ENCODE measurements at regions not wholly inside any gene's neighbourhood (a gene's known extent, or its start where the extent isn't known, plus 50 kb on each side); places are given as distances from the start of the nearest gene placed in this dataset.

DNA sequence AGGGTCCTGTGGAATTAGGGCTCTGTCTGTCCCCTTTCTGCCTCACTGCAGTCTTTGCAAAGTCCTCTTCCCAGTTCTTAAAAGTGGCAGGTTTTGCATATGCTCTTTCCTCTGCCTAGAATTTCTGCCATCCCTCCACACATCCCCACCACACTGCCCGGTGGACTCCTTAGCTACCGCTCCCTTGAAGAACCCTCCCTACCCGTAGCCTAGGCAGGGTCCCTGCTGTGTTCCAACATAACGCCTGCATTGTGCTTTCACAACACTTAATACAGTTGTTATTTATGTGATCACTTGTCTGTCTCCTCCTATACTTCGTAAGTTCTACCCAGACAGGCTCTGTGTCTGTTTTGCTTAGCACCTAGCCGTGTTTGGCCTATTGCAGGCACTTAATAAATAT is 142.5 kb upstream of the DMRT1 start:
- no peaks in the 10 kb centered on the region for H3K36me3 ChIP-seq
- TF ChIP-seq, protein P1, sequence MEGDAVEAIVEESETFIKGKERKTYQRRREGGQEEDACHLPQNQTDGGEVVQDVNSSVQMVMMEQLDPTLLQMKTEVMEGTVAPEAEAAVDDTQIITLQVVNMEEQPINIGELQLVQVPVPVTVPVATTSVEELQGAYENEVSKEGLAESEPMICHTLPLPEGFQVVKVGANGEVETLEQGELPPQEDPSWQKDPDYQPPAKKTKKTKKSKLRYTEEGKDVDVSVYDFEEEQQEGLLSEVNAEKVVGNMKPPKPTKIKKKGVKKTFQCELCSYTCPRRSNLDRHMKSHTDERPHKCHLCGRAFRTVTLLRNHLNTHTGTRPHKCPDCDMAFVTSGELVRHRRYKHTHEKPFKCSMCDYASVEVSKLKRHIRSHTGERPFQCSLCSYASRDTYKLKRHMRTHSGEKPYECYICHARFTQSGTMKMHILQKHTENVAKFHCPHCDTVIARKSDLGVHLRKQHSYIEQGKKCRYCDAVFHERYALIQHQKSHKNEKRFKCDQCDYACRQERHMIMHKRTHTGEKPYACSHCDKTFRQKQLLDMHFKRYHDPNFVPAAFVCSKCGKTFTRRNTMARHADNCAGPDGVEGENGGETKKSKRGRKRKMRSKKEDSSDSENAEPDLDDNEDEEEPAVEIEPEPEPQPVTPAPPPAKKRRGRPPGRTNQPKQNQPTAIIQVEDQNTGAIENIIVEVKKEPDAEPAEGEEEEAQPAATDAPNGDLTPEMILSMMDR (IDR thresholded peaks at IDR 0.05): no peak
- no peak for TF ChIP-seq POLR2A (IDR thresholded peaks at IDR 0.05)
- TF ChIP-seq POLR2AphosphoS5 (IDR thresholded peaks at IDR 0.05; ENCODE audit: insufficient read depth in 1 of 2, low read depth in 1 of 2): no peak
- no peak for DNase-seq (ENCODE audit: extremely low spot score in 2 of 2)
- no peaks in the 10 kb centered on the region for H3K9me3 ChIP-seq
- no peaks in the 10 kb centered on the region for H3K27me3 ChIP-seq
- H3K4me1 ChIP-seq: peaks cover 77% of the 10 kb centered on the region
- intact Hi-C loops (cut with DNase I): loop anchor here (10.0 kb wide), 1 partner anchor 74 kb away; no protein-coding TSS in a partner anchor
- H3K27ac ChIP-seq: peak overlapping the region; percentile 60
- H3K4me3 ChIP-seq: no peak overlapping the region

DNA sequence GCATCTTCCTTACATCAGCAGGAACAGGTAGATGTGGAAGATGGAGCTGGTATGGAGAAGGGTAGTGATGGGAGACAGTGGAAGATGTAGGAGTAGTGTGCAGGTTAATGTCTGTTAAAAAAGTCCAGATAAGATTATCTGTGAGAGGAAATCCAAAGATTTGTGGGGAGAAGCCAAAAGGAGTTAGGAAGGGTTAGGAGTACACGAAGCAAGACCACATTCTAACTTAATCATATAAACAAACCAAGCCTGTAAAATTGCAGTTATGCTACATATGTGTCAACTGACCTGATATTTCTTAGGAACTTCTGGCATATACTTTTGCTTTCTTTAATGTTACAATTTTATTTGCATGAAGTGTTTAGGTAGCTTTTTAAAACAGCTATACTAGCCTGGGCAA is 142.1 kb upstream of the DMRT1 start:
- H3K27me3 ChIP-seq: no peaks in the 10 kb centered on the region
- H3K9me3 ChIP-seq: no peaks in the 10 kb centered on the region
- H3K36me3 ChIP-seq: no peaks in the 10 kb centered on the region
- no peak overlapping the region for H3K4me3 ChIP-seq
- DNase-seq (ENCODE audit: extremely low spot score in 2 of 2): no peak
- intact Hi-C loops (cut with DNase I): loop anchor here (10.0 kb wide), 1 partner anchor 75 kb away; no protein-coding TSS in a partner anchor
- peaks cover 77% of the 10 kb centered on the region for H3K4me1 ChIP-seq
- TF ChIP-seq POLR2AphosphoS5 (IDR thresholded peaks at IDR 0.05; ENCODE audit: insufficient read depth in 1 of 2, low read depth in 1 of 2) (no peak), POLR2A (IDR thresholded peaks at IDR 0.05) (no peak)
- H3K27ac ChIP-seq: peak overlapping the region; percentile 60

DNA sequence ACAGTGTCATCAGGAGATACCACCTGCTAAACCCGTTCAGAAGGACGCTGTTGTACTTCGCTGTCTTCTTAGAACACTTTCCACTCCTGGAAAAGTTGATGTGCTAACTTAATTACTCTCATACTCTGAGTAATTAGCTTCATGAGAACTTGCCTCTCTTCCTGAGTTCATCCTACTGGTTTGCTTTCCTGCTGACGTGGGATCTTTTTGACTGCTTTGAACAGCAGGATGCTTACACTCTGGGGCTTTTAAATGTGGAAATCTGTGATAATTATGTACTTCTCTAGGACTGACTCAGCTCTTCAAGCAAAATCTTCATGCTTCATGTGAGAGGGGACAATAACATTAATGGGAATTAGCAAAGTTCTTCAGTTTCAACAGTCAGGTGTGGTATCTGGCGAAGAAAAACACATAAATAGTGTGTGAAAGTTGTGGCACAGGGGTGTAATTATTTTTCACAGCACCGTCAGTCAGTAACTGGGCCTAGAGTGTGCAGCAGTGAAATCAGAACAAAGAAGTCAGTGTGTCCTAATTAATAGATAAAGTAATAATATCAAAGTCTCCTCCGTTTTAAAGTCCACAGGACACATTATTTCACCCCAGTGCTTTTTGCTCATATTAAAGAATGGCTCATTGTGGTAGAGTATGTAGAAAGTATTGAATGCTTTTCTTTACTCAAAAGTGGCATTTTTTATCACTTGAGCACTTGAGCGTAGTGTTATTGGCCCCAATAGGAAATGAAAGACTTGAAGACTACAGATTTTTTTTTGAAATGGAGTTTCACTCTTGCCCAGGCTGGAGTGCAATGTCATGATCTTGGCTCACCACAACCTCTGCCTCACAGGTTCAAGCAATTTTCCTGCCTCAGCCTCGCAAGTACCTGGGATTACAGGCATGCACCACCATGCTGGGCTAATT is 140.9 kb upstream of the DMRT1 start:
- no peaks in the 10 kb centered on the region for H3K27me3 ChIP-seq
- peak overlapping the region; percentile 60 for H3K27ac ChIP-seq
- H3K4me3 ChIP-seq: no peak overlapping the region
- TF ChIP-seq, protein P1 (IDR thresholded peaks at IDR 0.05): no peak
- TF ChIP-seq POLR2AphosphoS5 (IDR thresholded peaks at IDR 0.05; ENCODE audit: insufficient read depth in 1 of 2, low read depth in 1 of 2): no peak
- H3K4me1 ChIP-seq: peaks cover 71% of the 10 kb centered on the region
- intact Hi-C loops (cut with DNase I): no loop called here
- DNase-seq (ENCODE audit: extremely low spot score in 2 of 2): no peak
- H3K36me3 ChIP-seq: no peaks in the 10 kb centered on the region
- no peaks in the 10 kb centered on the region for H3K9me3 ChIP-seq

DNA sequence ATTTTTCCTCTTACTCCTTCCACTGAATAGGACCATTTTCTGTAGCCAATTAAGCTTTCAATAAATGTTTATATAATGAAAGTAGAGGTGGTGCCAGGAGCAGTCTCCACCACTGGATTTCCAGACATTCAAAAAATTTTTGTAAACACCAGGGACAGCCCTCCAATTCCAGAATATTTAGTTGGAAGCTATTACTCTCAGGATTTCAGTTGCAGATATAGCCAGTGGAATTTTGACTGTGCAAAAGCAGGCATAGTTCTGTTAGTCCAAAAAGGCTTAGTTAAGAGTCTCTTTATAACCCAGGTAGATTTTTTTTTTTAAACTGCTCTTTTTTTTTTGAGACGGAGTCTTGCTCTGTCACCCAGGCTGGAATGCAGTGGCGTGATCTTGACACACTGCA is 138.1 kb upstream of the DMRT1 start:
- Histone ChIP-seq H3K9me3 (no peaks in the 10 kb centered on the region), H3K27ac (peak overlapping the region; percentile 33), H3K27me3 (no peaks in the 10 kb centered on the region), H3K4me1 (peaks cover 57% of the 10 kb centered on the region), H3K36me3 (no peaks in the 10 kb centered on the region), H3K4me3 (no peak overlapping the region)
- no peak for TF ChIP-seq POLR2A (IDR thresholded peaks at IDR 0.05)
- TF ChIP-seq POLR2AphosphoS5 (IDR thresholded peaks at IDR 0.05; ENCODE audit: insufficient read depth in 1 of 2, low read depth in 1 of 2): no peak
- TF ChIP-seq, protein P1 (IDR thresholded peaks at IDR 0.05): no peak
- DNase-seq (ENCODE audit: extremely low spot score in 2 of 2): no peak
- intact Hi-C loops (cut with DNase I): no loop called here

DNA sequence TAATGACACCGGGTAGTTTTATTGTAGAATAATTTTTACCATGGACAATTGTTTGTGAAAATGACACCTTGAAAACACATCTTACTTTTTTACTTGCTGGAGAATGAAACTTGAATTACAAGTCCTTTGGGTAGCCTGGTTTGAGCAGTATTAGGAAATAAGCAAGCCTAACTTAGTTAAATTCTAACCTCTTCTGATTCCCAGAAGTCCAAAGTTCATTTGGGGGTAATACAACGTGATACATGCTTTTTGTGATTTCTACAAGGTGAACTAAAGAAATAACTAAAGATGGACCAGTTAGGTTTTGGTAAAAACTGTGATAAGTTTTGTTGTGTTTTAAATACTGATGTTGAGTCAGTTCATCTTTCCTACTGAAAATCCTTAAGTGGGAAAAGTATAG is 135.4 kb upstream of the DMRT1 start:
- peaks cover 63% of the 10 kb centered on the region for H3K4me1 ChIP-seq
- peaks cover 0 to 2% of the 10 kb centered on the region in 2 donors for H3K36me3 ChIP-seq
- intact Hi-C loops (cut with DNase I): no loop called here
- TF ChIP-seq, protein P1 (IDR thresholded peaks at IDR 0.05): no peak
- no peak for TF ChIP-seq POLR2A (IDR thresholded peaks at IDR 0.05)
- TF ChIP-seq POLR2AphosphoS5 (IDR thresholded peaks at IDR 0.05; ENCODE audit: insufficient read depth in 1 of 2, low read depth in 1 of 2): no peak
- DNase-seq (ENCODE audit: extremely low spot score in 2 of 2): no peak
- no peaks in the 10 kb centered on the region for H3K27me3 ChIP-seq
- peak overlapping the region; percentile 43 to 55 for H3K4me3 ChIP-seq
- H3K27ac ChIP-seq: peak overlapping the region; percentile 75
- no peaks in the 10 kb centered on the region for H3K9me3 ChIP-seq
